ENCODE measurements at regions not wholly inside any gene's neighbourhood (a gene's known extent, or its start where the extent isn't known, plus 50 kb on each side); places are given as distances from the start of the nearest gene placed in this dataset.

DNA sequence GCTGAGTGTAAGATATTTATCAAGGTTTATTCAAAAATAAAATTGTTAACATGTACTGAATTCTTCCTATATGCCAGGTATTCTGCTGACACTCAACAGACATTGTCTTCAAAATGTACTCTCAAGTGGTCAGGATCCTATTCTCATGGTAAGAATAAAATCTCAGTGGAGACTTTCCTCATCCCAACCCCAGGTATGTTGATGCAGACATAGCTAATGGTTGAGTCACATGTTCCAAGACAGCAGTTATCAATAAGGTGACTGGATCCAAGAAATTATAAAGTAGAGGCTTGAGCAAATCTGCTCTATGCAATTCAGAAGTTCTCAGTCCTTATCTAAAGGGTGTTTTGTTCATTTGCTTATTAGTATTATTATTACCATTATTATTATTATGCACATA, 115.2 kb upstream of the GABRA2 start:
- no peak for TF ChIP-seq PRDM15 (CRISPR knock-in tag; IDR thresholded peaks at IDR 0.05)
- ATAC-seq (no peak), DNase-seq (ENCODE audit: low spot score) (no peak)
- H3K4me3 Mint-ChIP-seq, result no peak overlapping the region
- no peak overlapping the region for H3K27ac Mint-ChIP-seq
- ChIA-PET POLR2A (no interaction called here), CTCF (interaction anchor here (1.0 kb wide), 1 partner anchor 143 kb away, joined by 3 read pairs; no protein-coding TSS in a partner anchor)
- H3K27me3 Mint-ChIP-seq (ENCODE audit: low read depth), result no peaks in the 10 kb centered on the region
- no peaks in the 10 kb centered on the region for H3K9me3 Mint-ChIP-seq
- no peaks in the 10 kb centered on the region for H3K36me3 Mint-ChIP-seq
- H3K4me1 Mint-ChIP-seq, result peaks cover 2% of the 10 kb centered on the region; the same call in 1 of the 2 replicates

DNA sequence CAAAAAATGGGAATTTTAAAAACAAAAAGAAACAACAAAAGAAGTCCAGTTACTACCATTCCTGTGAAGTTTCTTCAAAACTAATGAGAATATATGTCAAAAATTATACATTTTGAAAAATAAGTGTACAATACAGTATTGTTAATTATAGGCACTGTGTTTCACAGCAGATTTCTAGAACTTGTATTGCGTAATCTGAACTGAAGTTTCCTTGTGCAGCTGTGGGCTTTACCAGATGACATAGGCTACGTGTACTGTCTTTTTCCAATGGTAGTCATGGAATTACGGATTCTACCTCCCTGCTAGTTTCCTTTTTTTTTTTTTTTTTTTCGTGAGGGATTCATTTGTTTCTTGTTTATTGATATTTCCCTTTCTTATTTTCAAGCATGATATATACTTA, 113.8 kb upstream of the GABRA2 start:
- no peak for ATAC-seq
- Mint-ChIP-seq H3K4me1 (peaks cover 2% of the 10 kb centered on the region; the same call in 1 of the 2 replicates), H3K9me3 (no peaks in the 10 kb centered on the region), H3K4me3 (no peak overlapping the region), H3K36me3 (no peaks in the 10 kb centered on the region), H3K27me3 (ENCODE audit: low read depth) (no peaks in the 10 kb centered on the region), H3K27ac (no peak overlapping the region)
- no peak for DNase-seq (ENCODE audit: low spot score)
- ChIA-PET POLR2A (no interaction called here), CTCF (no interaction called here)
- no peak for TF ChIP-seq ZNF423 (CRISPR knock-in tag; IDR thresholded peaks at IDR 0.05)
- TF ChIP-seq ATF2 (CRISPR knock-in tag; IDR thresholded peaks at IDR 0.05; ENCODE audit: borderline replicate concordance, low read depth), result no peak
- TF ChIP-seq HMGA2 (CRISPR knock-in tag; IDR thresholded peaks at IDR 0.05), result no peak
- no peak for TF ChIP-seq ZNF263 (CRISPR knock-in tag; IDR thresholded peaks at IDR 0.05; ENCODE audit: low read depth)
- TF ChIP-seq PRDM15 (CRISPR knock-in tag; IDR thresholded peaks at IDR 0.05), result no peak
- no peak for TF ChIP-seq ZNF121 (CRISPR knock-in tag; IDR thresholded peaks at IDR 0.05)

- Mint-ChIP-seq H3K9me3 (peaks cover 19% of the 10 kb centered on the region), H3K4me3 (no peak overlapping the region), H3K36me3 (peaks cover 7% of the 10 kb centered on the region; the same call in 1 of the 2 replicates), H3K27me3 (ENCODE audit: low read depth) (no peaks in the 10 kb centered on the region), H3K4me1 (peaks cover 31% of the 10 kb centered on the region), H3K27ac (no peak overlapping the region)
- DNase-seq (ENCODE audit: low spot score), result no peak
- ChIA-PET CTCF (interaction anchor here (1.6 to 1.7 kb wide), 2 partner anchors 60 to 155 kb away, joined by 4 to 5 read pairs; no protein-coding TSS in a partner anchor), POLR2A (interaction anchor here (0.6 kb wide), 1 partner anchor 1291 kb away, joined by 3 read pairs; no protein-coding TSS in a partner anchor)
- no peak for ATAC-seq
- TF ChIP-seq IRF2 (CRISPR knock-in tag; IDR thresholded peaks at IDR 0.05; ENCODE audit: borderline replicate concordance, low read depth) (no peak), ATF6 (CRISPR knock-in tag; IDR thresholded peaks at IDR 0.05) (no peak), ZBTB21 (CRISPR knock-in tag; IDR thresholded peaks at IDR 0.05; ENCODE audit: borderline replicate concordance) (no peak), SMAD3 (CRISPR knock-in tag; IDR thresholded peaks at IDR 0.05; ENCODE audit: borderline replicate concordance) (no peak), NR2C2 (CRISPR knock-in tag; IDR thresholded peaks at IDR 0.05) (no peak), NFYB (CRISPR knock-in tag; conservative IDR thresholded peaks at IDR 0.05; ENCODE audit: low read depth) (no peak), CREB1 (CRISPR knock-in tag; IDR thresholded peaks at IDR 0.05) (no peak), MAX (CRISPR knock-in tag; IDR thresholded peaks at IDR 0.05) (no peak), RELA (CRISPR knock-in tag; IDR thresholded peaks at IDR 0.05; ENCODE audit: borderline replicate concordance) (no peak), RORB (CRISPR knock-in tag; IDR thresholded peaks at IDR 0.05) (no peak), GRHL2 (CRISPR knock-in tag; IDR thresholded peaks at IDR 0.05; ENCODE audit: insufficient replicate concordance, severe bottlenecking) (no peak), ZNF671 (CRISPR knock-in tag; IDR thresholded peaks at IDR 0.05) (no peak), ZNF232 (CRISPR knock-in tag; IDR thresholded peaks at IDR 0.05) (no peak)
These were observed 102.5 kb upstream of the GABRA2 start for GRCh38 chr4:46492394-46492793.

Measured in WTC11 (cell line).